Epithelial cell of esophagus (primary cell): ENCODE measurements at regions not wholly inside any gene's neighbourhood (a gene's known extent, or its start where the extent isn't known, plus 50 kb on each side); places are given as distances from the start of the nearest gene placed in this dataset.
"Not testable (repeated sequence)": the region's sequence is repeated elsewhere in the genome, so short reads cannot be mapped to it uniquely, and the experiment has no call there.

Experiments
- DNase-seq: peaks from one replicate; pipeline ENCODE4 v3.0.0; 2010; ENCODE audit warnings: low read depth
- H3K4me3 ChIP-seq: 2 replicates; pipeline ENCODE4 v1.5.1; 2011; ENCODE audit warnings: mild to moderate bottlenecking, low read length, control low read depth
- CTCF ChIP-seq: IDR thresholded peaks from 2 replicates; pipeline ENCODE4 v1.5.1; 2011; ENCODE audit warnings: low read depth, mild to moderate bottlenecking, low read length, control low read depth, inconsistent platforms; ENCODE audit not compliant: insufficient read depth; ENCODE audit errors: missing control alignments

- H3K4me3 ChIP-seq = no peak overlapping the region
- TF ChIP-seq CTCF = no peak
- no peak for DNase-seq
Observed at GRCh38 chr3:26089249-26089648, 299.4 kb downstream of the OXSM start.

DNA sequence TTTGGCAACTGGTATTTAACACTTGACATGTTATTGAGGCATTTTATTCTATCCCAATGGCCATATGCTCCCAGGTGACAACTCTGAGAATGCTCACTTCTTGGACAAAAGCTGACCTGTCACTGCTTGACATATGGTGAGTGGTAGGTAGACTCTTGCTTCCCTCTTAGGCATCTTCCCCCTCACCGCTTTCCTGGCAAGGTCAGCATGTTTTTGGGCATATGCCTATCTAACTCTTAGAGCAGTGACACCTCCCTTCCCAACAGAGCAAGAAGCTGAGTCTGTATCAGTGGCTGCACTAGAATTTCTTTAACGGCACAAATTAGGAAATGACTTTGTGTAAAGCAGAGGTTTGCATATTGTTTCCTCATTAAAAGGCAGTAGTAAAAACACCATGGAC is 300.7 kb downstream of the OXSM start:
- DNase-seq = no peak
- H3K4me3 ChIP-seq = no peak overlapping the region
- no peak for TF ChIP-seq CTCF

DNA sequence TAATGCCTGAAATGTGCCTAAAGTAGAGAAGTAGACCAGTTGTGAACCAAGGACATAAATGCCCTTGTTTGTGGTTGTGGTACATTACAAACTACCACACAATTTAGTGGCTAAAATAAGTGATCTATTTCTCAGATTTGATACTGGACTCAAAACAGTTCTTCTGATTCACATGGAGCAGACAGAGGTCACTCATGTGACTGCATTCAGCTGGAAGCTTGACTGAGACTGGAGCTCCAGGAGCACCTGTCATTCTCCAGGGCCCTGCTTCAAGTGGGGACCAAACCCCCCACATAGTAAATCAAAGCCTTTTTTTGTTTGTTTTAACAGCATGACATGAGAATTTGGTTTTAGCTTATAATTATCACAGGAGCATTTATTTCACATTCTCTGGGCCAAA is 301.2 kb downstream of the OXSM start:
- no peak overlapping the region for H3K4me3 ChIP-seq
- no peak for TF ChIP-seq CTCF
- no peak for DNase-seq

- DNase-seq = no peak
- H3K4me3 ChIP-seq = no peak overlapping the region
- no peak for TF ChIP-seq CTCF
Observed at GRCh38 chr3:26091626-26092025, 301.7 kb downstream of the OXSM start.

GRCh38 chr3:26097111-26097510 is 307.2 kb downstream of the OXSM start:
- not testable (repeated sequence) for H3K4me3 ChIP-seq, DNase-seq

DNA sequence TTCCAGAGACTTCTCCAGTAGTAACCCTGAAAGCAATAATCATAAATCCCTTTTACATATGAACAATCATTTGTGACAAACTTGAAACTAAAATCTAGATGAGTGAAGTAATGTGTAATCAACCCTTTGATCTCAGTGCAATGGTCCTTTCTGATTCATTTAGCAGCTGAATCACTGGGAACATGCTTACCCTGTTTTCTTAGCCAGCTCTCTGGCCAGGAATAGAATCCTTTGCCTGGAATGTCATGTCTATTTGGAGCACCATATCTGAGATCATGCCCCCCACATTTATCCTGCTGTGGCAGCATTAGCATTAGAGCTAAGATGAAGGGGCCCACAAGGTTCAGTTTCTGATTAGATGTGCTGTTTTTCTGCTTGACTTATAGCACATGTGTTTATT is 309.8 kb downstream of the OXSM start:
- TF ChIP-seq CTCF = no peak
- H3K4me3 ChIP-seq = no peak overlapping the region
- peak; percentile 45 for DNase-seq

DNA sequence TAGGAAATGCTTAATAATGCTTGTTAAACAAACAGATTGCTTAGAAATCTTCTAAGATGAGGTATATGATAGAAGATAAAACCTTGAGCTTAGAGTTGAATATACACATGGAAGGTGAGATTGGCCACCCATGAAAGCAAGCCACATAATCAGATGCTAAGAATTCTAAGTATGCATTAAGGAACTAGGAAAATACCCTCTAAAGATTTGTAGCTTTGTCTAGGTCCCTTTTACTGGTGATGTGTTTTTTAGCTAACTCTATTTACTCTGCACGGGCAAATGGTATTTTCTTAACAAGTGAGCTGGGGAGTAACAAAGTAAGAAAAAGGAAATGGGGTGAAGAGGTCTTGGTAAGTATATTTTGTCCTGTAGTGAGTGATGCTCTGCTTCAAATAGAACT is 310.3 kb downstream of the OXSM start:
- no peak for TF ChIP-seq CTCF
- no peak for DNase-seq
- H3K4me3 ChIP-seq = no peak overlapping the region

DNA sequence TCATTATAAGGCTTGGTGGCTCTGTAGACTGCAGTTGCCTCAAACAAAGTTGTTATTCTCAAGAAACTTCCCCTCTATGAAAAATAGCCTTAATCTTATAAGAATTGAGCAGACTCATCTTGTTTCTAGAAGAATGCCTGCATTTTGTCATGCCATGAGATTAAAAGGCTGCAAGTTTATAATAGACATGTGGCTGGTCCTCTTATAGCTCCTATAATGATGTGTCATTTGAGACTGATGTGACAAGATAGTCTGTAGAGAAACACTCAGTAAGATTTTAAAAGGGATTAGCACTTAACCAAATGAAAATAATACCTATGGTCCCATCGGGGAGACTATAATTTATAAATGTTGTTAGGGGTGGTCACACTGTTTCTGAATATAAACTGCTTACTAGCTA is 312.5 kb downstream of the OXSM start:
- no peak for TF ChIP-seq CTCF
- no peak overlapping the region for H3K4me3 ChIP-seq
- DNase-seq = no peak
